Endothelial cell of umbilical vein (primary cell): ENCODE measurements at regions not wholly inside any gene's neighbourhood (a gene's known extent, or its start where the extent isn't known, plus 50 kb on each side); places are given as distances from the start of the nearest gene placed in this dataset.

Experiments
- BruUV-seq: library from RNA; stranded (reverse); fragments of 400-500 nt; replicated peaks from 2 replicates; lab custom pipeline; 2021; lab: Mats Ljungman, UMichigan
- CTCF ChIA-PET: fragments of 300-600, 350-600 bp; sonication (Branson Sonifier 250); formaldehyde crosslinking; loops from one replicate; lab custom pipeline; 2021; ENCODE audit warnings: antibody characterized with exemption, inconsistent platforms; lab: Charles Lee
- POLR2A ChIA-PET: fragments of 300-600, 350-600 bp; sonication (Branson Sonifier 250); formaldehyde crosslinking; loops from one replicate; lab custom pipeline; 2021; ENCODE audit warnings: antibody characterized with exemption, inconsistent platforms; lab: Charles Lee
- DNase-seq: peaks from one replicate; pipeline ENCODE4 v3.0.0-alpha.2; 2011; ENCODE audit warnings: low read depth, low spot score
- FAIRE-seq: peaks from 2 replicates; lab custom pipeline; 2011; peaks lifted over from hg19 to GRCh38; lab: Jason Lieb, UNC
- H2AFZ ChIP-seq: 2 replicates; pipeline ENCODE4 v1.6.0; 2012; ENCODE audit warnings: low read depth, low read length, control low read depth, inconsistent platforms
- H3K27ac ChIP-seq: 2 replicates; pipeline ENCODE4 v1.5.1; 2011; ENCODE audit warnings: low read depth, mild to moderate bottlenecking, control low read depth, low read length, moderate library complexity; ENCODE audit not compliant: insufficient read depth
- H3K27me3 ChIP-seq, 2 experiments: 2 replicates each; pipeline versions ENCODE4 v1.6.0 to v1.6.1; 2011; ENCODE audit warnings: low read length in 2 of 2, mixed read lengths in 1 of 2; ENCODE audit not compliant: control insufficient read depth in 2 of 2, insufficient read depth in 2 of 2
- H3K36me3 ChIP-seq, 2 experiments: 2 replicates in 1 of 2; 3 replicates in 1 of 2; pipeline ENCODE4 v1.5.1; 2011; ENCODE audit warnings: low read length in 2 of 2, mild to moderate bottlenecking in 1 of 2, moderate library complexity in 1 of 2; ENCODE audit not compliant: control insufficient read depth in 2 of 2, insufficient read depth in 2 of 2; ENCODE audit errors: extremely low read depth in 1 of 2
- H3K4me1 ChIP-seq: 3 replicates; pipeline ENCODE4 v1.5.1; 2011; ENCODE audit warnings: mild to moderate bottlenecking, low read length; ENCODE audit not compliant: control insufficient read depth, insufficient read depth; ENCODE audit errors: extremely low read depth
- H3K4me2 ChIP-seq: 2 replicates; pipeline ENCODE4 v1.6.1; 2011; ENCODE audit warnings: low read length, control low read depth, mixed read lengths; ENCODE audit not compliant: insufficient read depth
- H3K4me3 ChIP-seq, 3 experiments: fragments of 200-600 bp in 1 of 3; sonication (generic), shearing (Covaris generic) in 1 of 3; replicated peaks in 1 of 3; 2 replicates each; pipeline ENCODE4 v1.5.1; 2011 to 2016; ENCODE audit warnings: control low read depth in 3 of 3, low read length in 3 of 3, mild to moderate bottlenecking in 2 of 3, inconsistent platforms in 1 of 3, low read depth in 1 of 3, moderate library complexity in 1 of 3; ENCODE audit not compliant: insufficient read depth in 1 of 3
- H3K79me2 ChIP-seq: 2 replicates; pipeline ENCODE4 v1.6.0; 2012; ENCODE audit warnings: low read length, inconsistent platforms; ENCODE audit not compliant: control insufficient read depth, insufficient read depth
- H3K9ac ChIP-seq: replicated peaks from 2 replicates; pipeline ENCODE3; 2011; ENCODE audit warnings: low read length, control low read depth; ENCODE audit not compliant: insufficient read depth; ENCODE audit errors: extremely low read depth
- H3K9me1 ChIP-seq: replicated peaks from 3 replicates; pipeline ENCODE4 v1.6.0; 2011; ENCODE audit warnings: mild to moderate bottlenecking, low read length; ENCODE audit not compliant: control insufficient read depth, insufficient read depth; ENCODE audit errors: extremely low read depth
- H3K9me3 ChIP-seq: replicated peaks from 2 replicates; pipeline ENCODE4 v1.5.1; 2012; ENCODE audit warnings: low read length, inconsistent platforms; ENCODE audit not compliant: control insufficient read depth, insufficient read depth
- H4K20me1 ChIP-seq: replicated peaks from 2 replicates; pipeline ENCODE3; 2011; ENCODE audit warnings: mild to moderate bottlenecking, low read length; ENCODE audit not compliant: control insufficient read depth, insufficient read depth; ENCODE audit errors: extremely low read depth
- EZH2 ChIP-seq: IDR thresholded peaks from 2 replicates; pipeline ENCODE4 v1.6.1; 2012; ENCODE audit warnings: borderline replicate concordance, low read depth, mild to moderate bottlenecking, moderate library complexity, low read length, inconsistent platforms; ENCODE audit not compliant: severe bottlenecking
- FOS ChIP-seq: IDR thresholded peaks from 2 replicates; pipeline ENCODE4 v1.6.1; 2011; ENCODE audit warnings: mild to moderate bottlenecking, low read length, moderate library complexity, borderline replicate concordance; ENCODE audit not compliant: insufficient read depth
- GATA2 ChIP-seq: IDR thresholded peaks from 2 replicates; pipeline ENCODE4 v1.7.0; 2011; ENCODE audit warnings: low read depth, mild to moderate bottlenecking, moderate library complexity, mixed read lengths, low read length; ENCODE audit not compliant: insufficient read length, insufficient read depth
- JUN ChIP-seq: IDR thresholded peaks from 2 replicates; pipeline ENCODE4 v1.6.1; 2011; ENCODE audit warnings: borderline replicate concordance, low read depth; ENCODE audit not compliant: insufficient read length, insufficient read depth
- MYC ChIP-seq: IDR thresholded peaks from one replicate; pipeline ENCODE4 v1.6.1; 2011; ENCODE audit warnings: mild to moderate bottlenecking, low read depth, low read length
- POLR2A ChIP-seq: IDR thresholded peaks from 2 replicates; pipeline ENCODE4 v1.6.1; 2012; ENCODE audit warnings: low read depth, mild to moderate bottlenecking, control low read depth, low read length
- POLR2AphosphoS5 ChIP-seq: IDR thresholded peaks from 2 replicates; pipeline ENCODE4 v1.6.1; 2012; ENCODE audit warnings: low read depth, mild to moderate bottlenecking, control low read depth, low read length, moderate library complexity; ENCODE audit not compliant: insufficient read depth
- dilution Hi-C: fragments of 300-500 bp; cut with MboI; formaldehyde crosslinking; loops from one replicate; pipeline ENCODE4 v1.15.0; 2019; ENCODE audit warnings: low sequenced_read_pairs; ENCODE audit not compliant: extremely low pct_ligation_motif_present
- intact Hi-C: fragments of 100-400 bp; cut with micrococcal nuclease; formaldehyde crosslinking; loops from one replicate; pipeline ENCODE4 v1.10.0; 2022
- TF ChIP-seq, protein P1 (sequence below), 2 donors: IDR thresholded peaks; 1 replicate in 1 of 2; 2 replicates in 1 of 2; pipeline ENCODE4 v1.5.1; 2011; ENCODE audit warnings: low read length in 2 of 2, mild to moderate bottlenecking in 2 of 2, moderate library complexity in 2 of 2, control low read depth in 1 of 2, inconsistent platforms in 1 of 2, low read depth in 1 of 2; ENCODE audit not compliant: insufficient read depth in 1 of 2; ENCODE audit errors: extremely low read depth in 1 of 2
- TF ChIP-seq, protein P2 (sequence below): IDR thresholded peaks from 2 replicates; pipeline ENCODE4 v1.6.1; 2011; ENCODE audit not compliant: insufficient read depth, insufficient read length

DNA sequence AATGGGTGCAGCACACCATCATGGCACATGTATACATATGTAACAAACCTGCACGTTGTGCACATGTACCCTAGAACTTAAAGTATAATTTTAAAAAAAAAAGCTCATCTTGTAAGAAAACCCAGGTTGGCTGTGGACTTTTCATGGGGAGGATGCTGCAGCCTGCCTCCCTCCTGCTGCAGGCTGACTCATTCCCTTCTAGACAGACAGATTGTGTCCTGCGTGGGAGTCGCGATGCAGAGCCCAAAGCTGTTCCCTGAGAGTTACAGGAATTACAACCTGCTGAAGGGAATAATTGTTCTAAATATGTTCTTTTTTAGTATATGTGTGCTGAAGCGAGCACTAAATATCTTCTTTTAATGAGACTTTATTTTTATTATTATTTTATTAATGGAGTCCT is 93.2 kb downstream of the TBX19 start:
- intact Hi-C loops, result no loop called here
- Histone ChIP-seq H3K36me3 (no peaks in the 10 kb centered on the region), H3K79me2 (no peaks in the 10 kb centered on the region), H3K4me1 (no peaks in the 10 kb centered on the region), H4K20me1 (no peaks in the 10 kb centered on the region), H3K9me3 (no peaks in the 10 kb centered on the region), H3K27me3 (peaks cover 0 to 3% of the 10 kb centered on the region in 2 experiments), H2AFZ (no peak overlapping the region), H3K4me3 (no peak overlapping the region), H3K4me2 (no peak overlapping the region), H3K9me1 (no peaks in the 10 kb centered on the region), H3K27ac (no peak overlapping the region), H3K9ac (no peak overlapping the region)
- no peak for DNase-seq
- no TSS peak for BruUV-seq
- dilution Hi-C loops, result no loop called here
- CTCF ChIA-PET, result interaction anchor here (1.1 kb wide), 1 partner anchor 10 kb away, joined by 5 read pairs; no protein-coding TSS in a partner anchor
- FAIRE-seq, result no peak
- no peak for TF ChIP-seq POLR2AphosphoS5
- TF ChIP-seq, protein P1, sequence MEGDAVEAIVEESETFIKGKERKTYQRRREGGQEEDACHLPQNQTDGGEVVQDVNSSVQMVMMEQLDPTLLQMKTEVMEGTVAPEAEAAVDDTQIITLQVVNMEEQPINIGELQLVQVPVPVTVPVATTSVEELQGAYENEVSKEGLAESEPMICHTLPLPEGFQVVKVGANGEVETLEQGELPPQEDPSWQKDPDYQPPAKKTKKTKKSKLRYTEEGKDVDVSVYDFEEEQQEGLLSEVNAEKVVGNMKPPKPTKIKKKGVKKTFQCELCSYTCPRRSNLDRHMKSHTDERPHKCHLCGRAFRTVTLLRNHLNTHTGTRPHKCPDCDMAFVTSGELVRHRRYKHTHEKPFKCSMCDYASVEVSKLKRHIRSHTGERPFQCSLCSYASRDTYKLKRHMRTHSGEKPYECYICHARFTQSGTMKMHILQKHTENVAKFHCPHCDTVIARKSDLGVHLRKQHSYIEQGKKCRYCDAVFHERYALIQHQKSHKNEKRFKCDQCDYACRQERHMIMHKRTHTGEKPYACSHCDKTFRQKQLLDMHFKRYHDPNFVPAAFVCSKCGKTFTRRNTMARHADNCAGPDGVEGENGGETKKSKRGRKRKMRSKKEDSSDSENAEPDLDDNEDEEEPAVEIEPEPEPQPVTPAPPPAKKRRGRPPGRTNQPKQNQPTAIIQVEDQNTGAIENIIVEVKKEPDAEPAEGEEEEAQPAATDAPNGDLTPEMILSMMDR (IDR thresholded peaks at IDR 0.05; ENCODE audit: extremely low read depth in 1 of 2, insufficient read depth in 1 of 2, low read depth in 1 of 2, low read length in 2 of 2), result no peak
- no peak for TF ChIP-seq GATA2
- TF ChIP-seq POLR2A, result no peak
- TF ChIP-seq, protein P2, sequence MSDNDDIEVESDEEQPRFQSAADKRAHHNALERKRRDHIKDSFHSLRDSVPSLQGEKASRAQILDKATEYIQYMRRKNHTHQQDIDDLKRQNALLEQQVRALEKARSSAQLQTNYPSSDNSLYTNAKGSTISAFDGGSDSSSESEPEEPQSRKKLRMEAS, result no peak
- no peak for TF ChIP-seq EZH2
- TF ChIP-seq MYC, result no peak
- TF ChIP-seq JUN, result no peak
- no peak for TF ChIP-seq FOS
- POLR2A ChIA-PET, result no interaction called here
